Stimulated activated memory B cell treated with anti-CD40 and anti-IgM and Interleukin-4, amounts not matched to agents 10 μg/mL and 1 μg/mL and 100 μg/mL, for 72 hours (primary cell): ENCODE measurements at regions not wholly inside any gene's neighbourhood (a gene's known extent, or its start where the extent isn't known, plus 50 kb on each side); places are given as distances from the start of the nearest gene placed in this dataset.

Experiments
- ATAC-seq: fragments of 150-1000 bp; cut with Tn5 transposase; 2 replicates; pipeline ENCODE4 v1.10.0; 2021
- H3K27ac Mint-ChIP-seq: one replicate; pipeline ENCODE4 v1.8.0; 2022; ENCODE audit warnings: mild to moderate bottlenecking, mixed read lengths
- H3K27me3 Mint-ChIP-seq: one replicate; pipeline ENCODE4 v1.8.0; 2022; ENCODE audit warnings: mixed read lengths
- H3K36me3 Mint-ChIP-seq: one replicate; pipeline ENCODE4 v1.8.0; 2022; ENCODE audit warnings: mixed read lengths
- H3K4me1 Mint-ChIP-seq: one replicate; pipeline ENCODE4 v1.8.0; 2022; ENCODE audit warnings: mixed read lengths
- H3K4me3 Mint-ChIP-seq: one replicate; pipeline ENCODE4 v1.8.0; 2022; ENCODE audit warnings: mild to moderate bottlenecking, moderate library complexity, mixed read lengths
- H3K9me3 Mint-ChIP-seq: one replicate; pipeline ENCODE4 v1.8.0; 2022; ENCODE audit warnings: mixed read lengths

GRCh38 chr9:69955536-69956355, 87.9 kb upstream of the MAMDC2 start:
- peaks cover 4% of the 10 kb centered on the region for H3K27me3 Mint-ChIP-seq
- H3K9me3 Mint-ChIP-seq = no peaks in the 10 kb centered on the region
- H3K36me3 Mint-ChIP-seq = no peaks in the 10 kb centered on the region

GRCh38 chr9:69961843-69962242, 81.8 kb upstream of the MAMDC2 start:
- H3K9me3 Mint-ChIP-seq = no peaks in the 10 kb centered on the region
- no peak overlapping the region for H3K4me3 Mint-ChIP-seq
- no peaks in the 10 kb centered on the region for H3K4me1 Mint-ChIP-seq
- no peaks in the 10 kb centered on the region for H3K27me3 Mint-ChIP-seq
- no peak overlapping the region for H3K27ac Mint-ChIP-seq
- peak; percentile 21 for ATAC-seq
- no peaks in the 10 kb centered on the region for H3K36me3 Mint-ChIP-seq

More at GRCh38 chr9:69955536-69956355, 87.9 kb upstream of the MAMDC2 start:
- no peaks in the 10 kb centered on the region for H3K4me1 Mint-ChIP-seq
- no peak for ATAC-seq
- no peak overlapping the region for H3K4me3 Mint-ChIP-seq
- H3K27ac Mint-ChIP-seq = no peak overlapping the region

GRCh38 chr9:69963803-69964202, 79.8 kb upstream of the MAMDC2 start:
- ATAC-seq = no peak
- no peaks in the 10 kb centered on the region for H3K27me3 Mint-ChIP-seq
- no peak overlapping the region for H3K4me3 Mint-ChIP-seq
- H3K27ac Mint-ChIP-seq = no peak overlapping the region
- no peaks in the 10 kb centered on the region for H3K9me3 Mint-ChIP-seq
- no peaks in the 10 kb centered on the region for H3K4me1 Mint-ChIP-seq
- H3K36me3 Mint-ChIP-seq = no peaks in the 10 kb centered on the region

- no peaks in the 10 kb centered on the region for H3K9me3 Mint-ChIP-seq
- H3K4me1 Mint-ChIP-seq = no peaks in the 10 kb centered on the region
- no peak for ATAC-seq
- H3K27ac Mint-ChIP-seq = no peak overlapping the region
- no peaks in the 10 kb centered on the region for H3K27me3 Mint-ChIP-seq
- no peaks in the 10 kb centered on the region for H3K36me3 Mint-ChIP-seq
- no peak overlapping the region for H3K4me3 Mint-ChIP-seq
Measured at GRCh38 chr9:69964446-69964845, 79.2 kb upstream of the MAMDC2 start.

GRCh38 chr9:69965416-69966145, 78.1 kb upstream of the MAMDC2 start:
- Mint-ChIP-seq H3K27me3 (no peaks in the 10 kb centered on the region), H3K4me3 (no peak overlapping the region), H3K4me1 (no peaks in the 10 kb centered on the region), H3K36me3 (no peaks in the 10 kb centered on the region), H3K9me3 (no peaks in the 10 kb centered on the region), H3K27ac (no peak overlapping the region)
- ATAC-seq = no peak

- no peaks in the 10 kb centered on the region for H3K36me3 Mint-ChIP-seq
- peaks cover 6% of the 10 kb centered on the region for H3K27me3 Mint-ChIP-seq
- H3K4me1 Mint-ChIP-seq = no peaks in the 10 kb centered on the region
- H3K4me3 Mint-ChIP-seq = no peak overlapping the region
- no peak for ATAC-seq
- H3K9me3 Mint-ChIP-seq = no peaks in the 10 kb centered on the region
- H3K27ac Mint-ChIP-seq = no peak overlapping the region
Measured at GRCh38 chr9:69967344-69967743, 76.3 kb upstream of the MAMDC2 start.

- Mint-ChIP-seq H3K27me3 (peaks cover 9% of the 10 kb centered on the region), H3K9me3 (no peaks in the 10 kb centered on the region), H3K36me3 (no peaks in the 10 kb centered on the region), H3K4me3 (no peak overlapping the region), H3K4me1 (no peaks in the 10 kb centered on the region), H3K27ac (no peak overlapping the region)
- ATAC-seq = no peak
Measured at GRCh38 chr9:69970001-69970533, 73.6 kb upstream of the MAMDC2 start.

GRCh38 chr9:69971643-69972449, 71.8 kb upstream of the MAMDC2 start:
- Mint-ChIP-seq H3K27me3 (peaks cover 21% of the 10 kb centered on the region), H3K27ac (no peak overlapping the region), H3K36me3 (no peaks in the 10 kb centered on the region), H3K4me3 (no peak overlapping the region), H3K9me3 (no peaks in the 10 kb centered on the region), H3K4me1 (no peaks in the 10 kb centered on the region)
- peak; percentile 47 for ATAC-seq

- Mint-ChIP-seq H3K4me1 (no peaks in the 10 kb centered on the region), H3K27me3 (peaks cover 21% of the 10 kb centered on the region), H3K9me3 (no peaks in the 10 kb centered on the region), H3K36me3 (no peaks in the 10 kb centered on the region), H3K4me3 (no peak overlapping the region), H3K27ac (no peak overlapping the region)
- no peak for ATAC-seq
Measured at GRCh38 chr9:69975681-69976080, 68.0 kb upstream of the MAMDC2 start.

GRCh38 chr9:69976152-69976551, 67.5 kb upstream of the MAMDC2 start:
- Mint-ChIP-seq H3K4me3 (no peak overlapping the region), H3K27ac (no peak overlapping the region), H3K4me1 (no peaks in the 10 kb centered on the region), H3K36me3 (no peaks in the 10 kb centered on the region), H3K27me3 (peaks cover 21% of the 10 kb centered on the region), H3K9me3 (no peaks in the 10 kb centered on the region)
- ATAC-seq = no peak

GRCh38 chr9:69980041-69980440, 63.6 kb upstream of the MAMDC2 start:
- H3K4me1 Mint-ChIP-seq = no peaks in the 10 kb centered on the region
- H3K27me3 Mint-ChIP-seq = peaks cover 13% of the 10 kb centered on the region
- no peaks in the 10 kb centered on the region for H3K36me3 Mint-ChIP-seq
- ATAC-seq = no peak
- no peak overlapping the region for H3K4me3 Mint-ChIP-seq
- H3K9me3 Mint-ChIP-seq = no peaks in the 10 kb centered on the region
- H3K27ac Mint-ChIP-seq = no peak overlapping the region

GRCh38 chr9:69980591-69980990, 63.1 kb upstream of the MAMDC2 start:
- Mint-ChIP-seq H3K27me3 (peaks cover 7% of the 10 kb centered on the region), H3K9me3 (no peaks in the 10 kb centered on the region)
- no peak for ATAC-seq

GRCh38 chr9:69981686-69982445, 61.8 kb upstream of the MAMDC2 start:
- no peak overlapping the region for H3K4me3 Mint-ChIP-seq
- no peaks in the 10 kb centered on the region for H3K36me3 Mint-ChIP-seq
- H3K4me1 Mint-ChIP-seq = no peaks in the 10 kb centered on the region
- no peaks in the 10 kb centered on the region for H3K9me3 Mint-ChIP-seq
- ATAC-seq = no peak
- no peak overlapping the region for H3K27ac Mint-ChIP-seq
- no peaks in the 10 kb centered on the region for H3K27me3 Mint-ChIP-seq

More at GRCh38 chr9:69980591-69980990, 63.1 kb upstream of the MAMDC2 start:
- no peaks in the 10 kb centered on the region for H3K36me3 Mint-ChIP-seq
- H3K27ac Mint-ChIP-seq = no peak overlapping the region
- no peak overlapping the region for H3K4me3 Mint-ChIP-seq
- H3K4me1 Mint-ChIP-seq = no peaks in the 10 kb centered on the region

GRCh38 chr9:69984831-69985230, 58.8 kb upstream of the MAMDC2 start:
- H3K36me3 Mint-ChIP-seq = no peaks in the 10 kb centered on the region
- H3K9me3 Mint-ChIP-seq = no peaks in the 10 kb centered on the region

More at GRCh38 chr9:69984831-69985230, 58.8 kb upstream of the MAMDC2 start:
- H3K4me1 Mint-ChIP-seq = no peaks in the 10 kb centered on the region
- H3K27me3 Mint-ChIP-seq = peaks cover 8% of the 10 kb centered on the region
- ATAC-seq = no peak
- no peak overlapping the region for H3K27ac Mint-ChIP-seq
- no peak overlapping the region for H3K4me3 Mint-ChIP-seq
